GM23248 (cell line): ENCODE measurements at regions not wholly inside any gene's neighbourhood (a gene's known extent, or its start where the extent isn't known, plus 50 kb on each side); places are given as distances from the start of the nearest gene placed in this dataset.

Source experiments
- EZH2 ChIP-seq: fragments of 200-600 bp; sonication (generic); IDR thresholded peaks from 2 replicates; pipeline ENCODE4 v1.6.1; 2018; ENCODE audit warnings: antibody characterized with exemption, mild to moderate bottlenecking; ENCODE audit not compliant: insufficient read depth, poor library complexity, severe bottlenecking
- EZH2phosphoT487 ChIP-seq: fragments of 200-600 bp; sonication (generic); IDR thresholded peaks from 2 replicates; pipeline ENCODE4 v1.6.1; 2018; ENCODE audit warnings: antibody characterized with exemption, moderate library complexity, mild to moderate bottlenecking, low read depth; ENCODE audit not compliant: insufficient read depth

DNA sequence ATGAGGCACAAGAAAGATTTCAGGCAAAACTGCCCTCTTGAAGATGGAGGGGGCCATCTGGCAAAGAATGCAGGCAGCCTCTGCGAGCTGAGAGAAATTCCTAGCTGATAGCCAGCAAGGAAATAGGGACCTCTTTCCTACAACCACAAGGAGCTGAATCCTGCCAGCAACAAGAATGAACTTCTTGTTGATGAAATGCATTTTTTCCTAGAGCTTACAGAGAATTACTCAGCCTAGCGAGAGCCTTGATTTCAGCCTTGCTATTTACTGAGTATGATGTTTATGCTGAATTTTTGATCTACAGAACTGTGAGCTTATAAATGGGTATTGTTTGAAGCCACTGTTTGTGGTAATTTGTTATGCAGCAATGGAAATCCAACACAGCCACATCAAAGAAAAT lies 148.5 kb upstream of the NAALADL2 start:
- no peak for TF ChIP-seq EZH2
- no peak for TF ChIP-seq EZH2phosphoT487
